T-cell (primary cell): ENCODE measurements at regions not wholly inside any gene's neighbourhood (a gene's known extent, or its start where the extent isn't known, plus 50 kb on each side); places are given as distances from the start of the nearest gene placed in this dataset.

Source experiments
- ATAC-seq, 4 experiments: fragments of 200-7000 bp in 3 of 4; fragments of 150-1000 bp in 1 of 4; cut with Tn5 transposase; replicated peaks in 1 of 4; 1 replicate in 3 of 4; 2 replicates in 1 of 4; pipeline ENCODE4 v1.10.0; 2021; ENCODE audit warnings: moderate library complexity in 3 of 4, mild to moderate bottlenecking in 2 of 4, moderate number of reproducible peaks in 1 of 4
- CTCF ChIA-PET, 2 donors: fragments of 300-600 bp; sonication (Branson Sonifier 250); formaldehyde crosslinking; loops; one replicate each; lab custom pipeline; 2022; ENCODE audit warnings: antibody characterized with exemption in 2 of 2; lab: Charles Lee
- POLR2A ChIA-PET, 2 donors: fragments of 300-600 bp; sonication (Branson Sonifier 250); formaldehyde crosslinking; loops; one replicate each; lab custom pipeline; 2022; ENCODE audit warnings: antibody characterized with exemption in 2 of 2; lab: Charles Lee
- DNase-seq, 35 experiments: peaks; one replicate each; pipeline versions ENCODE4 v3.0.0 to v3.0.0-alpha.2; 2013 to 2023
- H3K27ac ChIP-seq: one replicate; pipeline ENCODE4 v1.5.1; 2013; ENCODE audit warnings: low read length
- H3K27me3 ChIP-seq, 2 experiments: replicated peaks in 1 of 2; 1 replicate in 1 of 2; 2 replicates in 1 of 2; pipeline versions ENCODE4 v1.6.1 to v1.7.0; 2013; ENCODE audit warnings: low read length in 1 of 2, mixed read lengths in 1 of 2; ENCODE audit not compliant: control insufficient read depth in 2 of 2, insufficient read depth in 2 of 2; ENCODE audit errors: extremely low read depth in 1 of 2
- H3K36me3 ChIP-seq, 2 donors: 1 replicate in 1 of 2; 2 replicates in 1 of 2; pipeline versions ENCODE4 v1.6.1 to v1.7.0; 2013; ENCODE audit warnings: low read length in 1 of 2; ENCODE audit not compliant: control insufficient read depth in 2 of 2, insufficient read depth in 1 of 2; ENCODE audit errors: extremely low read depth in 1 of 2
- H3K4me1 ChIP-seq, 2 experiments: 1 replicate in 1 of 2; 2 replicates in 1 of 2; pipeline versions ENCODE4 v1.6.1 to v1.7.0; 2013; ENCODE audit warnings: low read length in 2 of 2, mixed read lengths in 1 of 2; ENCODE audit not compliant: insufficient read depth in 2 of 2, control insufficient read depth in 1 of 2; ENCODE audit errors: extremely low read depth in 1 of 2
- H3K4me3 ChIP-seq, 2 donors: 1 replicate in 1 of 2; 2 replicates in 1 of 2; pipeline versions ENCODE4 v1.5.1 to v1.7.0; 2013; ENCODE audit warnings: mild to moderate bottlenecking in 2 of 2, low read length in 1 of 2, moderate library complexity in 1 of 2; ENCODE audit not compliant: control insufficient read depth in 1 of 2; ENCODE audit errors: extremely low read depth in 1 of 2
- H3K9me3 ChIP-seq: 2 replicates; pipeline ENCODE4 v1.7.0; 2013
- H3K27ac Mint-ChIP-seq, 2 donors: one replicate each; pipeline ENCODE4 v1.8.0; 2020 to 2021; ENCODE audit warnings: mild to moderate bottlenecking in 2 of 2, mixed read lengths in 2 of 2
- H3K27me3 Mint-ChIP-seq, 2 donors: one replicate each; pipeline ENCODE4 v1.8.0; 2021 to 2022; ENCODE audit warnings: mixed read lengths in 2 of 2
- H3K36me3 Mint-ChIP-seq: one replicate; pipeline ENCODE4 v1.8.0; 2021; ENCODE audit warnings: mixed read lengths
- H3K4me1 Mint-ChIP-seq, 3 donors: one replicate each; pipeline ENCODE4 v1.8.0; 2020 to 2022; ENCODE audit warnings: mixed read lengths in 3 of 3, mild to moderate bottlenecking in 1 of 3
- H3K4me3 Mint-ChIP-seq, 3 donors: one replicate each; pipeline ENCODE4 v1.8.0; 2020 to 2022; ENCODE audit warnings: mild to moderate bottlenecking in 3 of 3, mixed read lengths in 3 of 3, moderate library complexity in 3 of 3
- H3K9me3 Mint-ChIP-seq, 3 donors: one replicate each; pipeline ENCODE4 v1.8.0; 2020 to 2022; ENCODE audit warnings: mixed read lengths in 3 of 3
- WGBS: methylation state at CpG from one replicate; pipeline ENCODE4 v1.1.5; 2013; ENCODE audit warnings: missing lambda C conversion rate; ENCODE audit not compliant: insufficient coverage; 5-methylcytosine and 5-hydroxymethylcytosine counted together

- Mint-ChIP-seq H3K27me3 (peaks cover 6 to 8% of the 10 kb centered on the region in 2 donors), H3K9me3 (no peaks in the 10 kb centered on the region), H3K27ac (no peak overlapping the region), H3K4me3 (no peak overlapping the region), H3K36me3 (no peaks in the 10 kb centered on the region), H3K4me1 (peaks cover 0 to 11% (median 6%) of the 10 kb centered on the region in 3 donors)
- Histone ChIP-seq H3K27me3 (no peaks in the 10 kb centered on the region), H3K36me3 (no peaks in the 10 kb centered on the region), H3K9me3 (no peaks in the 10 kb centered on the region), H3K4me1 (no peaks in the 10 kb centered on the region), H3K4me3 (no peak overlapping the region), H3K27ac (no peak overlapping the region)
- no CpG with 5 or more reads among the region's 3 CpGs for WGBS
- no peak for DNase-seq
- ATAC-seq: no peak
- ChIA-PET POLR2A (interaction anchor here in 1 of 2 donors (0.6 kb wide), 1 partner anchor 44 kb away, joined by 3 read pairs; no protein-coding TSS in a partner anchor), CTCF (interaction anchor here in 1 of 2 donors (1.6 kb wide), 1 partner anchor 11 kb away, joined by 4 read pairs; no protein-coding TSS in a partner anchor)
These were observed 180.4 kb downstream of the CPEB2 start for GRCh38 chr4:15182600-15183220.

GRCh38 chr4:15186149-15186548 lies 183.9 kb downstream of the CPEB2 start:
- Mint-ChIP-seq H3K36me3 (no peaks in the 10 kb centered on the region), H3K4me1 (peaks cover 0 to 11% (median 6%) of the 10 kb centered on the region in 3 donors), H3K27me3 (peaks cover 6 to 8% of the 10 kb centered on the region in 2 donors), H3K9me3 (no peaks in the 10 kb centered on the region), H3K27ac (no peak overlapping the region), H3K4me3 (no peak overlapping the region)
- ChIA-PET CTCF (no interaction called here), POLR2A (no interaction called here)
- Histone ChIP-seq H3K9me3 (no peaks in the 10 kb centered on the region), H3K4me1 (no peaks in the 10 kb centered on the region), H3K4me3 (no peak overlapping the region), H3K27me3 (no peaks in the 10 kb centered on the region), H3K27ac (no peak overlapping the region), H3K36me3 (no peaks in the 10 kb centered on the region)
- no peak for ATAC-seq
- 83% methylated on average over 5 of the region's 5 CpGs for WGBS
- DNase-seq: no peak

GRCh38 chr4:15186806-15187205 lies 184.5 kb downstream of the CPEB2 start:
- no peak for DNase-seq
- Mint-ChIP-seq H3K27ac (no peak overlapping the region), H3K4me3 (no peak overlapping the region), H3K36me3 (no peaks in the 10 kb centered on the region), H3K9me3 (no peaks in the 10 kb centered on the region), H3K27me3 (peaks cover 6 to 8% of the 10 kb centered on the region in 2 donors), H3K4me1 (peaks cover 0 to 11% (median 6%) of the 10 kb centered on the region in 3 donors)
- H3K4me1 ChIP-seq: no peaks in the 10 kb centered on the region
- no peaks in the 10 kb centered on the region for H3K9me3 ChIP-seq
- CTCF ChIA-PET: no interaction called here
- no peaks in the 10 kb centered on the region for H3K36me3 ChIP-seq
- ATAC-seq: no peak
- H3K4me3 ChIP-seq: no peak overlapping the region
- no peak overlapping the region for H3K27ac ChIP-seq
- POLR2A ChIA-PET: no interaction called here
- H3K27me3 ChIP-seq: no peaks in the 10 kb centered on the region

GRCh38 chr4:15188605-15189539 lies 186.6 kb downstream of the CPEB2 start:
- Mint-ChIP-seq H3K9me3 (no peaks in the 10 kb centered on the region), H3K4me3 (no peak overlapping the region), H3K4me1 (no peaks in the 10 kb centered on the region), H3K27me3 (peaks cover 6 to 11% of the 10 kb centered on the region in 2 donors), H3K27ac (no peak overlapping the region), H3K36me3 (no peaks in the 10 kb centered on the region)
- CTCF ChIA-PET: no interaction called here
- Histone ChIP-seq H3K9me3 (no peaks in the 10 kb centered on the region), H3K27ac (no peak overlapping the region), H3K36me3 (no peaks in the 10 kb centered on the region), H3K4me1 (no peaks in the 10 kb centered on the region), H3K27me3 (no peaks in the 10 kb centered on the region), H3K4me3 (no peak overlapping the region)
- ATAC-seq (no peak), DNase-seq (no peak)
- POLR2A ChIA-PET: no interaction called here
- WGBS: 0% methylated on average over 1 of the region's 3 CpGs

- H3K4me1 ChIP-seq: no peaks in the 10 kb centered on the region
- H3K27ac Mint-ChIP-seq: no peak overlapping the region
- H3K27me3 Mint-ChIP-seq: peaks cover 0 to 15% of the 10 kb centered on the region in 2 donors
- ChIA-PET POLR2A (no interaction called here), CTCF (interaction anchor here in 1 of 2 donors (1.3 kb wide), 1 partner anchor 12 kb away, joined by 4 read pairs; no protein-coding TSS in a partner anchor)
- H3K27me3 ChIP-seq: peaks cover 0 to 6% of the 10 kb centered on the region in 2 experiments
- no peaks in the 10 kb centered on the region for H3K4me1 Mint-ChIP-seq
- ATAC-seq (no peak), DNase-seq (no peak)
- WGBS: no CpG with 5 or more reads among the region's 2 CpGs
- no peak overlapping the region for H3K27ac ChIP-seq
- H3K4me3 Mint-ChIP-seq: no peak overlapping the region
- H3K36me3 ChIP-seq: no peaks in the 10 kb centered on the region
- H3K9me3 ChIP-seq: no peaks in the 10 kb centered on the region
- H3K36me3 Mint-ChIP-seq: no peaks in the 10 kb centered on the region
- H3K4me3 ChIP-seq: no peak overlapping the region
- H3K9me3 Mint-ChIP-seq: no peaks in the 10 kb centered on the region
These were observed 192.2 kb downstream of the CPEB2 start for GRCh38 chr4:15194520-15194919.

- H3K4me1 Mint-ChIP-seq: no peaks in the 10 kb centered on the region
- Histone ChIP-seq H3K27me3 (peaks cover 0 to 6% of the 10 kb centered on the region in 2 experiments), H3K9me3 (no peaks in the 10 kb centered on the region), H3K4me1 (no peaks in the 10 kb centered on the region), H3K36me3 (no peaks in the 10 kb centered on the region), H3K4me3 (no peak overlapping the region), H3K27ac (no peak overlapping the region)
- H3K4me3 Mint-ChIP-seq: no peak overlapping the region
- ChIA-PET POLR2A (no interaction called here), CTCF (interaction anchor here in 1 of 2 donors (0.6 to 0.7 kb wide), 2 partner anchors 607 to 776 kb away, joined by 3 read pairs; no protein-coding TSS in a partner anchor)
- DNase-seq (no peak), ATAC-seq (no peak)
- peaks cover 0 to 15% of the 10 kb centered on the region in 2 donors for H3K27me3 Mint-ChIP-seq
- no peaks in the 10 kb centered on the region for H3K9me3 Mint-ChIP-seq
- no peak overlapping the region for H3K27ac Mint-ChIP-seq
- WGBS: no CpG with 5 or more reads among the region's 4 CpGs
- H3K36me3 Mint-ChIP-seq: no peaks in the 10 kb centered on the region
These were observed 194.7 kb downstream of the CPEB2 start for GRCh38 chr4:15197005-15197404.
